ENCODE measurements at regions not wholly inside any gene's neighbourhood (a gene's known extent, or its start where the extent isn't known, plus 50 kb on each side); places are given as distances from the start of the nearest gene placed in this dataset.
A peak's percentile ranks its signal among the peaks of the same experiment; 100 is the strongest.

- FAIRE-seq (no peak), DNase-seq (ENCODE audit: low read depth in 1 of 2, low spot score in 1 of 2) (peak in 1 of 2 experiments; percentile 5), ATAC-seq (peak in 1 of 2 experiments; percentile 57; a peak in 3 of 6 replicates)
- TF ChIP-seq JUNB (IDR thresholded peaks at IDR 0.05) = no peak
- 0 out of 5 replicates have a peak, but pooled peaks of 1 of the 2 experiments have one; percentile 5 for TF ChIP-seq RAD21 (conservative IDR thresholded peaks at IDR 0.05 in 1 of 2, IDR thresholded peaks at IDR 0.05 in 1 of 2)
- POLR2A ChIA-PET = no interaction called here
- Histone ChIP-seq H3K4me1 (no peaks in the 10 kb centered on the region), H3K27ac (no peak overlapping the region), H3K4me2 (no peak overlapping the region), H3K4me3 (no peak overlapping the region), H3K9me3 (no peaks in the 10 kb centered on the region)
- CTCF ChIA-PET = no interaction called here
- WGBS (ENCODE audit: missing lambda C conversion rate) = 44% methylated on average over 4 of the region's 29 CpGs
Measured at GRCh38 chr10:42690449-42691360, 52.3 kb upstream of the ZNF33B start.

GRCh38 chr10:42691361-42692120 is 53.2 kb upstream of the ZNF33B start:
- no peak for ATAC-seq

GRCh38 chr10:42697926-42698325 is 59.6 kb upstream of the ZNF33B start:
- ChIA-PET CTCF (no interaction called here), POLR2A (no interaction called here)
- DNase-seq (ENCODE audit: low read depth in 1 of 2, low spot score in 1 of 2) (no peak), FAIRE-seq (no peak), ATAC-seq (no peak)
- TF ChIP-seq CEBPB (IDR thresholded peaks at IDR 0.05) (no peak), FOXS1 (CRISPR knock-in tag; IDR thresholded peaks at IDR 0.05) (no peak), ZFP36 (IDR thresholded peaks at IDR 0.05; ENCODE audit: borderline replicate concordance, partially characterized antibody) (no peak), ESRRA (IDR thresholded peaks at IDR 0.05; ENCODE audit: borderline replicate concordance, low read length) (no peak), FOSL2 (IDR thresholded peaks at IDR 0.05) (no peak), FOSL2 (CRISPR knock-in tag; IDR thresholded peaks at IDR 0.05) (no peak), ZC3H11A (IDR thresholded peaks at IDR 0.05) (no peak), CTCF (IDR thresholded peaks at IDR 0.05) (no peak), PHF8 (IDR thresholded peaks at IDR 0.05; ENCODE audit: borderline replicate concordance, low read depth) (no peak), EHF (CRISPR knock-in tag; IDR thresholded peaks at IDR 0.05) (no peak), RARB (CRISPR knock-in tag; IDR thresholded peaks at IDR 0.05) (no peak), RFX5 (IDR thresholded peaks at IDR 0.05) (no peak), USF2 (IDR thresholded peaks at IDR 0.05) (no peak)
- 7% methylated on average over 2 of the region's 2 CpGs for WGBS (ENCODE audit: missing lambda C conversion rate)
- no peak overlapping the region for H3K4me3 ChIP-seq
- no peak overlapping the region for H3K4me2 ChIP-seq
- H3K27ac ChIP-seq = no peak overlapping the region
- no peaks in the 10 kb centered on the region for H3K4me1 ChIP-seq
- H3K9me3 ChIP-seq = no peaks in the 10 kb centered on the region

More at GRCh38 chr10:42691361-42692120, 53.2 kb upstream of the ZNF33B start:
- TF ChIP-seq PBX3 (IDR thresholded peaks at IDR 0.05) (no peak), NR3C1 (IDR thresholded peaks at IDR 0.05) (no peak), MAFK (IDR thresholded peaks at IDR 0.05; ENCODE audit: partially characterized antibody) (no peak), CBX8 (IDR thresholded peaks at IDR 0.05) (no peak), E2F6 (IDR thresholded peaks at IDR 0.05; ENCODE audit: borderline replicate concordance, low read depth) (no peak), CEBPB (IDR thresholded peaks at IDR 0.05) (no peak)
- DNase-seq (ENCODE audit: low read depth in 1 of 2, low spot score in 1 of 2) (no peak), FAIRE-seq (no peak)
- ChIA-PET CTCF (no interaction called here), POLR2A (no interaction called here)
- no peaks in the 10 kb centered on the region for H3K4me1 ChIP-seq
- WGBS (ENCODE audit: missing lambda C conversion rate) = 68% methylated on average over 15 of the region's 25 CpGs
- H3K4me3 ChIP-seq = no peak overlapping the region
- H3K27ac ChIP-seq = no peak overlapping the region
- no peaks in the 10 kb centered on the region for H3K9me3 ChIP-seq
- H3K4me2 ChIP-seq = no peak overlapping the region
